Esophagus squamous epithelium (tissue), 4 donors: ENCODE measurements at regions not wholly inside any gene's neighbourhood (a gene's known extent, or its start where the extent isn't known, plus 50 kb on each side); places are given as distances from the start of the nearest gene placed in this dataset.

Experiments used
- POLR2A ChIP-seq, 4 donors: fragments of 450-650 bp; IDR thresholded peaks; one replicate each; pipeline ENCODE4 v1.6.1; 2017; ENCODE audit warnings: antibody characterized with exemption in 4 of 4, mild to moderate bottlenecking in 4 of 4, moderate library complexity in 3 of 4
- TF ChIP-seq, protein P1 (sequence below), 6 experiments: fragments of 450-650 bp in 4 of 6; fragments of 200-600 bp in 2 of 6; sonication (generic) in 2 of 6; IDR thresholded peaks; one replicate each; pipeline ENCODE4 v1.5.1; 2016 to 2019; ENCODE audit warnings: antibody characterized with exemption in 6 of 6, mild to moderate bottlenecking in 4 of 6, moderate library complexity in 4 of 6

DNA sequence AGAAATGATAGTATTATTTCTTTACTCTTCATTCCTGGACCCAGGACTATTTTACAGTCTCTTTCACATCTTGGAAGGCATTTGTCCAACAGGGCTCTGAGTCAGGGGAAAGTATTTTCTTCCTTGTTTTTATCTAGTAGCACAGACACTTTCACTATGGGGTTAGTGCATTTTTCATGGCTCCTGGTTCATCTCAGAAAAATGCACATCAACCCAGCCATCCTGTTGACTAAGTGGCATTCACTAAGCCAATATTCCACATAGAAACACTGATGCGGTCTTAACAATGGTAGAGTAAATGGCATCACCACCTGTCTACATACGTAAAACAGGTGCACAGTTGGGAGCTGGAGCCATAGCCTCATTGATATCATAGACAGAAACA, 87.4 kb upstream of the C1orf21 start:
- TF ChIP-seq, protein P1, sequence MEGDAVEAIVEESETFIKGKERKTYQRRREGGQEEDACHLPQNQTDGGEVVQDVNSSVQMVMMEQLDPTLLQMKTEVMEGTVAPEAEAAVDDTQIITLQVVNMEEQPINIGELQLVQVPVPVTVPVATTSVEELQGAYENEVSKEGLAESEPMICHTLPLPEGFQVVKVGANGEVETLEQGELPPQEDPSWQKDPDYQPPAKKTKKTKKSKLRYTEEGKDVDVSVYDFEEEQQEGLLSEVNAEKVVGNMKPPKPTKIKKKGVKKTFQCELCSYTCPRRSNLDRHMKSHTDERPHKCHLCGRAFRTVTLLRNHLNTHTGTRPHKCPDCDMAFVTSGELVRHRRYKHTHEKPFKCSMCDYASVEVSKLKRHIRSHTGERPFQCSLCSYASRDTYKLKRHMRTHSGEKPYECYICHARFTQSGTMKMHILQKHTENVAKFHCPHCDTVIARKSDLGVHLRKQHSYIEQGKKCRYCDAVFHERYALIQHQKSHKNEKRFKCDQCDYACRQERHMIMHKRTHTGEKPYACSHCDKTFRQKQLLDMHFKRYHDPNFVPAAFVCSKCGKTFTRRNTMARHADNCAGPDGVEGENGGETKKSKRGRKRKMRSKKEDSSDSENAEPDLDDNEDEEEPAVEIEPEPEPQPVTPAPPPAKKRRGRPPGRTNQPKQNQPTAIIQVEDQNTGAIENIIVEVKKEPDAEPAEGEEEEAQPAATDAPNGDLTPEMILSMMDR (IDR thresholded peaks at IDR 0.05) = no peak
- no peak for TF ChIP-seq POLR2A (IDR thresholded peaks at IDR 0.05)
